ENCODE measurements at regions not wholly inside any gene's neighbourhood (a gene's known extent, or its start where the extent isn't known, plus 50 kb on each side); places are given as distances from the start of the nearest gene placed in this dataset.
"Not testable (repeated sequence)": the region's sequence is repeated elsewhere in the genome, so short reads cannot be mapped to it uniquely, and the experiment has no call there.

DNA sequence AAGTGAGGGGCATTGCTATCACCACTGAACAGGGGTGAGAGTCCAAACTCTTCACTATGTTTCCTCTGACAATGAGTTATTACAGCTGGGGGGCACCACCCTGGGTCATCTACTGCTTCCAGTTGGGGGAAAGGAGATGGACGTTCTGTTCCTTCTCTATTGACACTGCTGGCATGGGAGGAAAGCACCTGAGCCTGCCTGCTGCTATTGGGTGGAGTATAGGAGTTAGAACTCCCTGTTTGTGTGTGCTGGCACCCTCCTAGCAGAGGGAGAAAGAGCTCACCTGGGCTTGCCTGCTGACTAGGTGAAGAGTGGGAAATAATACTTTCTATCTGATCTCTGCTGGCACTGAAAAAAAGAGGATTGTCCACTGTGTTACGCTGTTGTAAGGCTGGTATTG, 163.8 kb downstream of the MSN start:
- DNase-seq (no peak), ATAC-seq (ENCODE audit: insufficient read depth, low FRiP score) (no peak)
- Histone ChIP-seq H3K4me1 (ENCODE audit: control insufficient read depth in 5 of 5, insufficient read depth in 5 of 5, low read length in 5 of 5) (no peaks in the 10 kb centered on the region), H3K27me3 (ENCODE audit: control insufficient read depth in 3 of 3, insufficient read depth in 3 of 3, low read length in 2 of 3) (no peaks in the 10 kb centered on the region), H3K4me3 (no peak overlapping the region), H3K9ac (ENCODE audit: insufficient read depth in 1 of 2, low read length in 2 of 2) (no peak overlapping the region), H3K36me3 (ENCODE audit: control insufficient read depth in 4 of 4, insufficient read depth in 4 of 4, low read length in 4 of 4) (no peaks in the 10 kb centered on the region), H3K9me3 (ENCODE audit: control insufficient read depth in 4 of 4, insufficient read depth in 3 of 4, low read length in 3 of 4) (peaks cover 0 to 2% (median 0%) of the 10 kb centered on the region in 4 donors), H3K27ac (ENCODE audit: low read depth in 1 of 2, low read length in 1 of 2) (no peak overlapping the region)
- TF ChIP-seq, protein P1, sequence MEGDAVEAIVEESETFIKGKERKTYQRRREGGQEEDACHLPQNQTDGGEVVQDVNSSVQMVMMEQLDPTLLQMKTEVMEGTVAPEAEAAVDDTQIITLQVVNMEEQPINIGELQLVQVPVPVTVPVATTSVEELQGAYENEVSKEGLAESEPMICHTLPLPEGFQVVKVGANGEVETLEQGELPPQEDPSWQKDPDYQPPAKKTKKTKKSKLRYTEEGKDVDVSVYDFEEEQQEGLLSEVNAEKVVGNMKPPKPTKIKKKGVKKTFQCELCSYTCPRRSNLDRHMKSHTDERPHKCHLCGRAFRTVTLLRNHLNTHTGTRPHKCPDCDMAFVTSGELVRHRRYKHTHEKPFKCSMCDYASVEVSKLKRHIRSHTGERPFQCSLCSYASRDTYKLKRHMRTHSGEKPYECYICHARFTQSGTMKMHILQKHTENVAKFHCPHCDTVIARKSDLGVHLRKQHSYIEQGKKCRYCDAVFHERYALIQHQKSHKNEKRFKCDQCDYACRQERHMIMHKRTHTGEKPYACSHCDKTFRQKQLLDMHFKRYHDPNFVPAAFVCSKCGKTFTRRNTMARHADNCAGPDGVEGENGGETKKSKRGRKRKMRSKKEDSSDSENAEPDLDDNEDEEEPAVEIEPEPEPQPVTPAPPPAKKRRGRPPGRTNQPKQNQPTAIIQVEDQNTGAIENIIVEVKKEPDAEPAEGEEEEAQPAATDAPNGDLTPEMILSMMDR (IDR thresholded peaks at IDR 0.05; ENCODE audit: control extremely low read depth, extremely low read depth), result no peak
- WGBS, 2 donors, result 46 to 86% methylated on average over 2 of the region's 2 CpGs

- no peaks in the 10 kb centered on the region for H3K4me1 ChIP-seq (ENCODE audit: control insufficient read depth in 5 of 5, insufficient read depth in 5 of 5, low read length in 5 of 5)
- no peak overlapping the region for H3K27ac ChIP-seq (ENCODE audit: low read depth in 1 of 2, low read length in 1 of 2)
- H3K4me3 ChIP-seq, result no peak overlapping the region
- H3K36me3 ChIP-seq (ENCODE audit: control insufficient read depth in 4 of 4, insufficient read depth in 4 of 4, low read length in 4 of 4), result no peaks in the 10 kb centered on the region
- 75 to 97% methylated on average over 3 of the region's 3 CpGs for WGBS, 2 donors
- TF ChIP-seq, protein P1 (IDR thresholded peaks at IDR 0.05; ENCODE audit: control extremely low read depth, extremely low read depth), result no peak
- ATAC-seq (ENCODE audit: insufficient read depth, low FRiP score) (no peak), DNase-seq (no peak)
- no peaks in the 10 kb centered on the region for H3K27me3 ChIP-seq (ENCODE audit: control insufficient read depth in 3 of 3, insufficient read depth in 3 of 3, low read length in 2 of 3)
- peaks cover 0 to 4% (median 0%) of the 10 kb centered on the region in 4 donors for H3K9me3 ChIP-seq (ENCODE audit: control insufficient read depth in 4 of 4, insufficient read depth in 3 of 4, low read length in 3 of 4)
- H3K9ac ChIP-seq (ENCODE audit: insufficient read depth in 1 of 2, low read length in 2 of 2), result no peak overlapping the region
These were observed 161.1 kb downstream of the MSN start for GRCh38 chrX:65828599-65828998.

GRCh38 chrX:65825226-65825625, 157.8 kb downstream of the MSN start:
- H3K27me3 ChIP-seq (ENCODE audit: control insufficient read depth in 3 of 3, insufficient read depth in 3 of 3, low read length in 2 of 3); H3K4me1 ChIP-seq (ENCODE audit: control insufficient read depth in 5 of 5, insufficient read depth in 5 of 5, low read length in 5 of 5); H3K9me3 ChIP-seq (ENCODE audit: control insufficient read depth in 4 of 4, insufficient read depth in 3 of 4, low read length in 3 of 4); H3K4me3 ChIP-seq; DNase-seq; H3K27ac ChIP-seq (ENCODE audit: low read depth in 1 of 2, low read length in 1 of 2); H3K36me3 ChIP-seq (ENCODE audit: control insufficient read depth in 4 of 4, insufficient read depth in 4 of 4, low read length in 4 of 4); ATAC-seq (ENCODE audit: insufficient read depth, low FRiP score); H3K9ac ChIP-seq (ENCODE audit: insufficient read depth in 1 of 2, low read length in 2 of 2): not testable (repeated sequence)
- 83 to 88% methylated on average over 3 to 4 of the region's 4 CpGs for WGBS, 2 donors

- Histone ChIP-seq H3K9me3 (ENCODE audit: control insufficient read depth in 4 of 4, insufficient read depth in 3 of 4, low read length in 3 of 4) (peaks cover 0 to 2% (median 0%) of the 10 kb centered on the region in 4 donors), H3K27me3 (ENCODE audit: control insufficient read depth in 3 of 3, insufficient read depth in 3 of 3, low read length in 2 of 3) (peaks cover 0 to 6% (median 5%) of the 10 kb centered on the region in 3 donors), H3K9ac (ENCODE audit: insufficient read depth in 1 of 2, low read length in 2 of 2) (no peak overlapping the region), H3K27ac (ENCODE audit: low read depth in 1 of 2, low read length in 1 of 2) (no peak overlapping the region), H3K36me3 (ENCODE audit: control insufficient read depth in 4 of 4, insufficient read depth in 4 of 4, low read length in 4 of 4) (no peaks in the 10 kb centered on the region), H3K4me1 (ENCODE audit: control insufficient read depth in 5 of 5, insufficient read depth in 5 of 5, low read length in 5 of 5) (no peaks in the 10 kb centered on the region), H3K4me3 (no peak overlapping the region)
- DNase-seq (peak; percentile 1 to 18 (median 17)), ATAC-seq (ENCODE audit: insufficient read depth, low FRiP score) (no peak)
- WGBS, 2 donors, result 6 to 33% methylated on average over 34 to 48 of the region's 48 CpGs
- TF ChIP-seq, protein P1 (IDR thresholded peaks at IDR 0.05; ENCODE audit: control extremely low read depth, extremely low read depth), result no peak
These were observed 154.5 kb downstream of the MSN start for GRCh38 chrX:65821721-65822496.

- H3K4me1 ChIP-seq (ENCODE audit: control insufficient read depth in 5 of 5, insufficient read depth in 5 of 5, low read length in 5 of 5); H3K36me3 ChIP-seq (ENCODE audit: control insufficient read depth in 4 of 4, insufficient read depth in 4 of 4, low read length in 4 of 4); H3K9ac ChIP-seq (ENCODE audit: insufficient read depth in 1 of 2, low read length in 2 of 2); H3K27me3 ChIP-seq (ENCODE audit: control insufficient read depth in 3 of 3, insufficient read depth in 3 of 3, low read length in 2 of 3); H3K9me3 ChIP-seq (ENCODE audit: control insufficient read depth in 4 of 4, insufficient read depth in 3 of 4, low read length in 3 of 4); H3K27ac ChIP-seq (ENCODE audit: low read depth in 1 of 2, low read length in 1 of 2); ATAC-seq (ENCODE audit: insufficient read depth, low FRiP score); DNase-seq; H3K4me3 ChIP-seq: not testable (repeated sequence)
- WGBS, 2 donors, result 79 to 100% methylated on average over 1 of the region's 1 CpG
These were observed 152.5 kb downstream of the MSN start for GRCh38 chrX:65819983-65820382.

All from lung (tissue), 11 donors.